ENCODE measurements at regions not wholly inside any gene's neighbourhood (a gene's known extent, or its start where the extent isn't known, plus 50 kb on each side); places are given as distances from the start of the nearest gene placed in this dataset.
"Not testable (repeated sequence)": the region's sequence is repeated elsewhere in the genome, so short reads cannot be mapped to it uniquely, and the experiment has no call there.

DNA sequence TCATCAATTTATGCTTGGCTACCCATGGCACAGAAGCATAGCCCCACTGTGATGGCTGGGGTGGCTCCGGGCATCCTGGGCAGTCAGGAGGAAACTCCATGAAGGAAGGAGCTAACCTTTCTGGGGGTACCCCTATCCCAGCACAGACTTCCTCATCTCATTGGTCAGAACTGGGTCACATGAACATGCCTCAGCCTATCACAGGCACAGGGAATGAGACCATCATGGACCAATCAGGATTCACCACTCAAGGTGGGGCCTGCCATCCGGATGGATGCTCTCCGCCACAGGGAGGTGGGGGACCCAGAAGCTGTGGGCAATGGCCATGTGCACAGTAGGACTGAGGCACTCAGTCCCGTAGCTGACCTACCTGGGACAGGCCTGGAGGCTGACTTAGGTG is 75.9 kb upstream of the SPDYE9 start:
- TF ChIP-seq, protein P1, sequence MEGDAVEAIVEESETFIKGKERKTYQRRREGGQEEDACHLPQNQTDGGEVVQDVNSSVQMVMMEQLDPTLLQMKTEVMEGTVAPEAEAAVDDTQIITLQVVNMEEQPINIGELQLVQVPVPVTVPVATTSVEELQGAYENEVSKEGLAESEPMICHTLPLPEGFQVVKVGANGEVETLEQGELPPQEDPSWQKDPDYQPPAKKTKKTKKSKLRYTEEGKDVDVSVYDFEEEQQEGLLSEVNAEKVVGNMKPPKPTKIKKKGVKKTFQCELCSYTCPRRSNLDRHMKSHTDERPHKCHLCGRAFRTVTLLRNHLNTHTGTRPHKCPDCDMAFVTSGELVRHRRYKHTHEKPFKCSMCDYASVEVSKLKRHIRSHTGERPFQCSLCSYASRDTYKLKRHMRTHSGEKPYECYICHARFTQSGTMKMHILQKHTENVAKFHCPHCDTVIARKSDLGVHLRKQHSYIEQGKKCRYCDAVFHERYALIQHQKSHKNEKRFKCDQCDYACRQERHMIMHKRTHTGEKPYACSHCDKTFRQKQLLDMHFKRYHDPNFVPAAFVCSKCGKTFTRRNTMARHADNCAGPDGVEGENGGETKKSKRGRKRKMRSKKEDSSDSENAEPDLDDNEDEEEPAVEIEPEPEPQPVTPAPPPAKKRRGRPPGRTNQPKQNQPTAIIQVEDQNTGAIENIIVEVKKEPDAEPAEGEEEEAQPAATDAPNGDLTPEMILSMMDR (tag by site-specific recombination; IDR thresholded peaks at IDR 0.05): not testable (repeated sequence)
- TF ChIP-seq ZNF416 (tag by site-specific recombination; IDR thresholded peaks at IDR 0.05); ZIC2 (tag by site-specific recombination; IDR thresholded peaks at IDR 0.05); ZNF174 (tag by site-specific recombination; IDR thresholded peaks at IDR 0.05); ZNF433 (tag by site-specific recombination; IDR thresholded peaks at IDR 0.05; ENCODE audit: low read depth); HOXA7 (CRISPR knock-in tag; IDR thresholded peaks at IDR 0.05; ENCODE audit: borderline replicate concordance): not testable (repeated sequence)
- TF ChIP-seq, protein P2, sequence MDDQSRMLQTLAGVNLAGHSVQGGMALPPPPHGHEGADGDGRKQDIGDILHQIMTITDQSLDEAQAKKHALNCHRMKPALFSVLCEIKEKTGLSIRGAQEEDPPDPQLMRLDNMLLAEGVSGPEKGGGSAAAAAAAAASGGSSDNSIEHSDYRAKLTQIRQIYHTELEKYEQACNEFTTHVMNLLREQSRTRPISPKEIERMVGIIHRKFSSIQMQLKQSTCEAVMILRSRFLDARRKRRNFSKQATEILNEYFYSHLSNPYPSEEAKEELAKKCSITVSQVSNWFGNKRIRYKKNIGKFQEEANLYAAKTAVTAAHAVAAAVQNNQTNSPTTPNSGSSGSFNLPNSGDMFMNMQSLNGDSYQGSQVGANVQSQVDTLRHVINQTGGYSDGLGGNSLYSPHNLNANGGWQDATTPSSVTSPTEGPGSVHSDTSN (CRISPR knock-in tag; IDR thresholded peaks at IDR 0.05): not testable (repeated sequence)
- TF ChIP-seq, protein P3, sequence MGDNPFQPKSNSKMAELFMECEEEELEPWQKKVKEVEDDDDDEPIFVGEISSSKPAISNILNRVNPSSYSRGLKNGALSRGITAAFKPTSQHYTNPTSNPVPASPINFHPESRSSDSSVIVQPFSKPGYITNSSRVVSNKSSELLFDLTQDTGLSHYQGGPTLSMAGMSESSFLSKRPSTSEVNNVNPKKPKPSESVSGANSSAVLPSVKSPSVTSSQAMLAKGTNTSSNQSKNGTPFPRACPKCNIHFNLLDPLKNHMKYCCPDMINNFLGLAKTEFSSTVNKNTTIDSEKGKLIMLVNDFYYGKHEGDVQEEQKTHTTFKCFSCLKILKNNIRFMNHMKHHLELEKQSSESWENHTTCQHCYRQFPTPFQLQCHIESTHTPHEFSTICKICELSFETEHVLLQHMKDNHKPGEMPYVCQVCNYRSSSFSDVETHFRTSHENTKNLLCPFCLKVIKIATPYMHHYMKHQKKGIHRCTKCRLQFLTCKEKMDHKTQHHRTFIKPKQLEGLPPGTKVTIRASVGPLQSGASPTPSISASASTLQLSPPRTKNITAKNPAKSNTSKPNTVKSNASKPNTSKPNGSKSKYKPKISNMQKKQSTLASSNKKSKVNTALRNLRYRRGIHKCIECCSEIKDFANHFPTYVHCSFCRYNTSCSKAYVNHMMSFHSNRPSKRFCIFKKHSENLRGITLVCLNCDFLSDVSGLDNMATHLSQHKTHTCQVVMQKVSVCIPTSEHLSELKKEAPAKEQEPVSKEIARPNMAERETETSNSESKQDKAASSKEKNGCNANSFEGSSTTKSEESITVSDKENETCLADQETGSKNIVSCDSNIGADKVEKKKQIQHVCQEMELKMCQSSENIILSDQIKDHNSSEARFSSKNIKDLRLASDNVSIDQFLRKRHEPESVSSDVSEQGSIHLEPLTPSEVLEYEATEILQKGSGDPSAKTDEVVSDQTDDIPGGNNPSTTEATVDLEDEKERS (tag by site-specific recombination; IDR thresholded peaks at IDR 0.05): not testable (repeated sequence)
- TF ChIP-seq, protein P4, sequence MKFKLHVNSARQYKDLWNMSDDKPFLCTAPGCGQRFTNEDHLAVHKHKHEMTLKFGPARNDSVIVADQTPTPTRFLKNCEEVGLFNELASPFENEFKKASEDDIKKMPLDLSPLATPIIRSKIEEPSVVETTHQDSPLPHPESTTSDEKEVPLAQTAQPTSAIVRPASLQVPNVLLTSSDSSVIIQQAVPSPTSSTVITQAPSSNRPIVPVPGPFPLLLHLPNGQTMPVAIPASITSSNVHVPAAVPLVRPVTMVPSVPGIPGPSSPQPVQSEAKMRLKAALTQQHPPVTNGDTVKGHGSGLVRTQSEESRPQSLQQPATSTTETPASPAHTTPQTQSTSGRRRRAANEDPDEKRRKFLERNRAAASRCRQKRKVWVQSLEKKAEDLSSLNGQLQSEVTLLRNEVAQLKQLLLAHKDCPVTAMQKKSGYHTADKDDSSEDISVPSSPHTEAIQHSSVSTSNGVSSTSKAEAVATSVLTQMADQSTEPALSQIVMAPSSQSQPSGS (tag by site-specific recombination; IDR thresholded peaks at IDR 0.05; ENCODE audit: low read depth): not testable (repeated sequence)

Data from HEK293 (cell line).